ENCODE measurements at regions not wholly inside any gene's neighbourhood (a gene's known extent, or its start where the extent isn't known, plus 50 kb on each side); places are given as distances from the start of the nearest gene placed in this dataset.

DNA sequence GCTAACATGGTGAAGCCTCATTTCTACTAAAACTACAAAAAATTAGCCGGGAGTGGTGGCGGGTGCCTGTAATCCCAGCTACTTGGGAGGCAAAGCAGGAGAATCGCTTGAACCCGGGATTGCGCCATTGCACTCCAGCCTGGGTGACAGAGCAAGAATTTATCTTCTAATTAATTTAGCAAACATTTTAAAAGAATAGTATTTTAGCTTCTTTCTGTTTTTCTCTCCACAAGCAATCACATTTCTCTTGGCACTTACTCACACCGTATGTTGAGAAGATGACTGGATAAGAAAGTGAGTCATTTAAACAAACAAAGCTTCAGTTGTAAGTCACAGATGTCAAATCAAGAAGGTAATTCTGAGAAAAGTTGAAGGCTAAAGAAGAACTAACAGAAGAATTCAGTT, 264.0 kb downstream of the ARL4A start:
- H3K27me3 Mint-ChIP-seq: peaks cover 0 to 4% (median 0%) of the 10 kb centered on the region in 3 donors
- H3K27ac Mint-ChIP-seq: peak overlapping the region in 1 of 6 donors; percentile 59
- no peaks in the 10 kb centered on the region for H3K4me1 Mint-ChIP-seq
- H3K36me3 Mint-ChIP-seq: no peaks in the 10 kb centered on the region
- peak overlapping the region in 1 of 8 donors; percentile 42 for H3K4me3 Mint-ChIP-seq
- no peaks in the 10 kb centered on the region for H3K9me3 Mint-ChIP-seq
- no peak for DNase-seq
- ATAC-seq (ENCODE audit: low read depth in 2 of 2): no peak

GRCh38 chr7:12954380-12955033, 267.1 kb downstream of the ARL4A start:
- no peaks in the 10 kb centered on the region for H3K9me3 Mint-ChIP-seq
- H3K27ac Mint-ChIP-seq: no peak overlapping the region
- peaks cover 0 to 3% (median 0%) of the 10 kb centered on the region in 3 donors for H3K27me3 Mint-ChIP-seq
- no peak overlapping the region for H3K4me3 Mint-ChIP-seq
- H3K36me3 Mint-ChIP-seq: no peaks in the 10 kb centered on the region
- ATAC-seq (ENCODE audit: low read depth in 2 of 2) (no peak), DNase-seq (no peak)
- H3K4me1 Mint-ChIP-seq: no peaks in the 10 kb centered on the region

GRCh38 chr7:12957487-12957886, 270.1 kb downstream of the ARL4A start:
- H3K9me3 Mint-ChIP-seq: no peaks in the 10 kb centered on the region
- DNase-seq (no peak), ATAC-seq (ENCODE audit: low read depth in 2 of 2) (no peak)
- H3K36me3 Mint-ChIP-seq: no peaks in the 10 kb centered on the region
- H3K4me1 Mint-ChIP-seq: no peaks in the 10 kb centered on the region
- H3K27ac Mint-ChIP-seq: peak overlapping the region in 1 of 6 donors; percentile 64
- no peak overlapping the region for H3K4me3 Mint-ChIP-seq
- H3K27me3 Mint-ChIP-seq: no peaks in the 10 kb centered on the region

DNA sequence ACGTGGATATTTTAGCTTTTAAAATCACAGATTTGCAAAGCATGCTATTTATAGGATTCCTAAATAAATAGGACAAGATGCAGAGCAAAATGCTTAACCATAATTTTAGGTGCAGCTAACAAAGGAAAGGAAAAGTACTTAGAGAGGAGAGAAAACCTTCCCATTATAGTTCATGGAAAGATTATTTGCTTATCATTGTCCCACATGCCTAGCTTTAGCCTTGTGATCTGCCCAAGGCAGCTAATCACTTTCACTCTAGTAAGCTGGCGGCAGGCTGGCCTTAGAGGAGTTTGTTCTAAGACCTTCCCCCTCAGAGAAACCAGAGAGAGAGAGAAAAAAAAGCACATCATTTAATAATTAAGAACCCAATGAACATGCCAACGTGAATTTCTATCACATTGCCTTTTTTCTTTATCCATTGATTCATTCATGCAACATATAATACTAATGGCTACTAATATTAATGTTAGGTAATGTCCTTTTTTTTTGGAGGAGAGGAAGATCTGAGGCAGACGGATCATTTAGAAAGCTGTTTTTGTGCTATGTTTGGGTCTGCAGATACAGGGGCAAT, 274.6 kb downstream of the ARL4A start:
- Mint-ChIP-seq H3K27ac (no peak overlapping the region), H3K27me3 (peaks cover 0 to 8% (median 7%) of the 10 kb centered on the region in 3 donors), H3K36me3 (no peaks in the 10 kb centered on the region), H3K4me3 (no peak overlapping the region), H3K9me3 (no peaks in the 10 kb centered on the region), H3K4me1 (no peaks in the 10 kb centered on the region)
- ATAC-seq (ENCODE audit: low read depth in 2 of 2) (no peak), DNase-seq (no peak)

GRCh38 chr7:12963435-12963834, 276.0 kb downstream of the ARL4A start:
- Mint-ChIP-seq H3K9me3 (no peaks in the 10 kb centered on the region), H3K36me3 (no peaks in the 10 kb centered on the region), H3K27ac (no peak overlapping the region), H3K4me1 (no peaks in the 10 kb centered on the region), H3K4me3 (no peak overlapping the region), H3K27me3 (peaks cover 0 to 8% (median 7%) of the 10 kb centered on the region in 3 donors)
- ATAC-seq (ENCODE audit: low read depth in 2 of 2): no peak
- DNase-seq: no peak

- no peaks in the 10 kb centered on the region for H3K4me1 Mint-ChIP-seq
- H3K9me3 Mint-ChIP-seq: no peaks in the 10 kb centered on the region
- H3K36me3 Mint-ChIP-seq: no peaks in the 10 kb centered on the region
- ATAC-seq (ENCODE audit: low read depth in 2 of 2): no peak
- no peak for DNase-seq
- peaks cover 0 to 8% (median 7%) of the 10 kb centered on the region in 3 donors for H3K27me3 Mint-ChIP-seq
- H3K27ac Mint-ChIP-seq: no peak overlapping the region
- peak overlapping the region in 1 of 8 donors; percentile 48 for H3K4me3 Mint-ChIP-seq
These were observed 277.4 kb downstream of the ARL4A start for GRCh38 chr7:12964836-12965235.

- Mint-ChIP-seq H3K9me3 (no peaks in the 10 kb centered on the region), H3K4me3 (no peak overlapping the region), H3K4me1 (no peaks in the 10 kb centered on the region), H3K27ac (no peak overlapping the region), H3K27me3 (peaks cover 4 to 8% (median 7%) of the 10 kb centered on the region in 3 donors), H3K36me3 (no peaks in the 10 kb centered on the region)
- DNase-seq (no peak), ATAC-seq (ENCODE audit: low read depth in 2 of 2) (no peak)
These were observed 278.3 kb downstream of the ARL4A start for GRCh38 chr7:12965767-12966166.

DNA sequence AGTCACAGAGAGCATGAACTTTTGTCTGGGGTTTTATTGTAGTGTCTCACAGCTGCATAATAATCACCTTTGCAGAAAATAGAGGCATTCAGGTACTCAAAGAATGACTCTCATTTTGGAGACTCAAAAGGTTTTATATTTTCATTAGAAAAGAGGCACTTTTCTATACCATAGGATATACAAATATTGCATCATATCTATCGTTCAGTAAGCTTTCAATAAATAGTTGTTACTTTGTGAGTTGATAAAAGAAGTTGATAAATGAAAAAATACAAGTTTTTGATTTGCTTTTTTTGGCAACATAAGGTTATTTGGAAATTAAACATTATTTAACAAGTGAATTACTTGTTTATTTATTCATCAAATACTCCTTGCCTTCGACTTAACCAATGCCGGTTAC, 279.9 kb downstream of the ARL4A start:
- Mint-ChIP-seq H3K27me3 (peaks cover 4 to 8% (median 7%) of the 10 kb centered on the region in 3 donors), H3K4me1 (no peaks in the 10 kb centered on the region), H3K4me3 (no peak overlapping the region), H3K36me3 (no peaks in the 10 kb centered on the region), H3K27ac (no peak overlapping the region), H3K9me3 (no peaks in the 10 kb centered on the region)
- ATAC-seq (ENCODE audit: low read depth in 2 of 2) (no peak), DNase-seq (no peak)

GRCh38 chr7:12968836-12969422, 281.5 kb downstream of the ARL4A start:
- Mint-ChIP-seq H3K36me3 (no peaks in the 10 kb centered on the region), H3K9me3 (no peaks in the 10 kb centered on the region), H3K4me3 (no peak overlapping the region), H3K4me1 (no peaks in the 10 kb centered on the region), H3K27me3 (peaks cover 4 to 8% (median 7%) of the 10 kb centered on the region in 3 donors), H3K27ac (no peak overlapping the region)
- DNase-seq: no peak
- no peak for ATAC-seq (ENCODE audit: low read depth in 2 of 2)

DNA sequence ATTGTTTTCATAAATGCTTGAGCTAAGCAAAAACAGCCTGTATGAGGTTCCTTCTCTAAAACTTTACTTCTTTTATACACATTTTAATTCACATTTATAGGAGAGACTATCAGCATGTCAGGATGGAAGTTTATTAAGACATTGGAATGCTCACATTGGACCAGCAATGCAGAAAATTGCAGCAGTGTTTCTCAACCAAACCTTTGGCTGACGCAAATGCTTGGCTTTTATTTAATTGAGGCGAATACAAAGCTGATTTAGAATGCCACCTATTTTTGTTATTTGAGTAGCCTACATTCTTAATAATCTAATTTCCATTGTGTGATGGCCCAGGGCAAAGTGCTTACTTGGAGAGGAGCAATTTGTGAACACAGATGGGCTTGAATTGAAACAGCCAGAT, 283.2 kb downstream of the ARL4A start:
- DNase-seq: no peak

DNA sequence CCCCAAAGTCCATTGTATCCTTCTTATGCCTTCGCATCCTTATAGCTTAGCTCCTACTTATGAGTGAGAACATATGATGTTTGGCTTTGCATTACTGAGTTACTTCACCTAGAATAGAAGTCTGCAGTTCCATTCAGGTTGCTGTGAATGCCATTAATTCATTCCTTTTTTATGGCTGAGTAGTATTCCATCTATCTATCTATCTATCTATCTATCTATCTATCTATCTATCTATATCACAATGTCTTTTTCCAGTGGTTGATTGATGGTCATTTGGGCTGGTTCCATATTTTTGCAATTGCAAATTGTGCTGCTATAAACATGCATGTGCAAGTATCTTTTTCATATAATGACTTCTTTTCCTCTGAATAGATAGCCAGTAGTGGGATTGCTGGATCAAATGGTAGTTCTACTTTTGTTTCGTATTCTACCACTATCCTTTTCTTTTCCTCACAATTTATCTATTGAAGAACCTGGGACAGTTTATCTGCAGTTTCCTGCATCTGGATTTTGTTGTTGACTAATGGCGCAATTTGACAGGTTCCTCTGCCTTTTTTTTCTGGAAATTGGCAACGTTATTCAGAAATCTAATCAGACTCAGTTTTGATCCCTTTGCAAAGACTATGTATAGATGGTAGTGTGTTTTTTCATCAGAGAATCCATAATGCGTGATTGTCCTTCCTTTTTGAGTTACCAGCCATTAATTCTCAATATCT, 287.2 kb downstream of the ARL4A start:
- H3K4me1 Mint-ChIP-seq: no peaks in the 10 kb centered on the region
- no peak for ATAC-seq (ENCODE audit: low read depth in 2 of 2)
- H3K36me3 Mint-ChIP-seq: no peaks in the 10 kb centered on the region
- H3K27me3 Mint-ChIP-seq: peaks cover 0 to 8% (median 0%) of the 10 kb centered on the region in 3 donors
- H3K27ac Mint-ChIP-seq: no peak overlapping the region
- DNase-seq: no peak
- H3K4me3 Mint-ChIP-seq: no peak overlapping the region
- H3K9me3 Mint-ChIP-seq: peaks cover 0 to 1% (median 0%) of the 10 kb centered on the region in 7 donors

More for the DNA sequence above, 283.2 kb downstream of the ARL4A start:
- no peak for ATAC-seq (ENCODE audit: low read depth in 2 of 2)
- peaks cover 0 to 4% (median 0%) of the 10 kb centered on the region in 3 donors for H3K27me3 Mint-ChIP-seq
- H3K36me3 Mint-ChIP-seq: no peaks in the 10 kb centered on the region
- H3K27ac Mint-ChIP-seq: no peak overlapping the region
- no peak overlapping the region for H3K4me3 Mint-ChIP-seq
- H3K9me3 Mint-ChIP-seq: no peaks in the 10 kb centered on the region
- H3K4me1 Mint-ChIP-seq: no peaks in the 10 kb centered on the region

GRCh38 chr7:12975412-12975811, 288.0 kb downstream of the ARL4A start:
- Mint-ChIP-seq H3K4me3 (no peak overlapping the region), H3K9me3 (peaks cover 0 to 1% (median 0%) of the 10 kb centered on the region in 7 donors), H3K27ac (no peak overlapping the region), H3K4me1 (no peaks in the 10 kb centered on the region), H3K27me3 (peaks cover 0 to 4% (median 0%) of the 10 kb centered on the region in 3 donors), H3K36me3 (no peaks in the 10 kb centered on the region)
- ATAC-seq (ENCODE audit: low read depth in 2 of 2) (no peak), DNase-seq (no peak)

DNA sequence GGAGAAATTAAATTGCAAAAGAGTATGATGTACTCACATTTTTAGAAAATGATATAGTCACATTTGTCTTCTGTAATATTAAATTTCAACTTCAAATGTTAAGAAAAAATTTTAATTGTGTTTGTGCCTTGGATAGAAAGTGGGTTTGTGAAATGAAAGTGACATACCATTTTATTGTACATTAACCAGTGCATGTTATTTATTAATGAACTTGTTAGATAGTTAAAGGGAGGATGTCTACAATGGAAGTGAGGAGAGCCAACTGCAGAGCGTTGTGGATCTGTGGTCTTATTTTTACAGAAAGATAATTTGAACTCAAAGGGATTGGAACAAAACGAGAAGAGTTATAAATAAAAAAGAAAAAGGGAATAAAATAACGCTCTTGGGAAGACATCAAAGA, 291.7 kb downstream of the ARL4A start:
- H3K27ac Mint-ChIP-seq: no peak overlapping the region
- no peaks in the 10 kb centered on the region for H3K4me1 Mint-ChIP-seq
- H3K36me3 Mint-ChIP-seq: no peaks in the 10 kb centered on the region
- no peak for ATAC-seq (ENCODE audit: low read depth in 2 of 2)
- peaks cover 0 to 1% (median 0%) of the 10 kb centered on the region in 7 donors for H3K9me3 Mint-ChIP-seq
- peaks cover 0 to 8% (median 4%) of the 10 kb centered on the region in 3 donors for H3K27me3 Mint-ChIP-seq
- H3K4me3 Mint-ChIP-seq: no peak overlapping the region
- DNase-seq: no peak

- H3K36me3 Mint-ChIP-seq: no peaks in the 10 kb centered on the region
- no peak overlapping the region for H3K27ac Mint-ChIP-seq
- ATAC-seq (ENCODE audit: low read depth in 2 of 2) (no peak), DNase-seq (no peak)
- no peaks in the 10 kb centered on the region for H3K9me3 Mint-ChIP-seq
- H3K4me3 Mint-ChIP-seq: no peak overlapping the region
- H3K4me1 Mint-ChIP-seq: no peaks in the 10 kb centered on the region
- H3K27me3 Mint-ChIP-seq: peaks cover 0 to 8% (median 4%) of the 10 kb centered on the region in 3 donors
These were observed 294.7 kb downstream of the ARL4A start for GRCh38 chr7:12982178-12982577.

All from naive B cell (primary cell).